GM12865 (cell line): ENCODE measurements at regions not wholly inside any gene's neighbourhood (a gene's known extent, or its start where the extent isn't known, plus 50 kb on each side); places are given as distances from the start of the nearest gene placed in this dataset.

Source experiments
- DNase-seq: peaks from one replicate; pipeline ENCODE4 v3.0.0; 2010; ENCODE audit warnings: low read depth
- H3K4me3 ChIP-seq: 2 replicates; pipeline ENCODE4 v1.5.1; 2011; ENCODE audit warnings: mild to moderate bottlenecking, low read depth, low read length, control low read depth
- TF ChIP-seq, protein P1 (sequence below): IDR thresholded peaks from 2 replicates; pipeline ENCODE4 v1.5.1; 2011; ENCODE audit warnings: low read length, control low read depth, low read depth, inconsistent platforms; ENCODE audit not compliant: insufficient read depth; ENCODE audit errors: missing control alignments

DNA sequence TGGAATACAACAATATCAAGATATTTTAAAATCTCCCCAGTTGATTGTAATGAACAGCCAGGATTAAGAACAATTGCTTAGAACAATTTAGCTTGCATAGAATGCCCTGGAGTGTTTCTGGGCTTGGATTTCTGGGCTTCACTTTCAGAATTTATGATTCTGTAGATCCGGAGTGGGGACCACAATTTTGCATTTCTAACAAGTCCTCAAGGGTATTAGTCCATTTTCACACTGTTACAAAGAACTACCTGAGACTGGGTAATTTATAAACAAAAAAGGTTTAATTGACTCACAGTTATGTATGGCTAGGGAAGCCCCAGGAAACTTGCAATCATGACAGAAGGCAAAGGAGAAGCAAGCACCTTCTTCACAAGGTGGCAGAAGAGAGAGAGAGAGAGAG, 54.3 kb upstream of the MYRIP start:
- DNase-seq, result no peak
- no peak overlapping the region for H3K4me3 ChIP-seq
- TF ChIP-seq, protein P1, sequence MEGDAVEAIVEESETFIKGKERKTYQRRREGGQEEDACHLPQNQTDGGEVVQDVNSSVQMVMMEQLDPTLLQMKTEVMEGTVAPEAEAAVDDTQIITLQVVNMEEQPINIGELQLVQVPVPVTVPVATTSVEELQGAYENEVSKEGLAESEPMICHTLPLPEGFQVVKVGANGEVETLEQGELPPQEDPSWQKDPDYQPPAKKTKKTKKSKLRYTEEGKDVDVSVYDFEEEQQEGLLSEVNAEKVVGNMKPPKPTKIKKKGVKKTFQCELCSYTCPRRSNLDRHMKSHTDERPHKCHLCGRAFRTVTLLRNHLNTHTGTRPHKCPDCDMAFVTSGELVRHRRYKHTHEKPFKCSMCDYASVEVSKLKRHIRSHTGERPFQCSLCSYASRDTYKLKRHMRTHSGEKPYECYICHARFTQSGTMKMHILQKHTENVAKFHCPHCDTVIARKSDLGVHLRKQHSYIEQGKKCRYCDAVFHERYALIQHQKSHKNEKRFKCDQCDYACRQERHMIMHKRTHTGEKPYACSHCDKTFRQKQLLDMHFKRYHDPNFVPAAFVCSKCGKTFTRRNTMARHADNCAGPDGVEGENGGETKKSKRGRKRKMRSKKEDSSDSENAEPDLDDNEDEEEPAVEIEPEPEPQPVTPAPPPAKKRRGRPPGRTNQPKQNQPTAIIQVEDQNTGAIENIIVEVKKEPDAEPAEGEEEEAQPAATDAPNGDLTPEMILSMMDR, result no peak

DNA sequence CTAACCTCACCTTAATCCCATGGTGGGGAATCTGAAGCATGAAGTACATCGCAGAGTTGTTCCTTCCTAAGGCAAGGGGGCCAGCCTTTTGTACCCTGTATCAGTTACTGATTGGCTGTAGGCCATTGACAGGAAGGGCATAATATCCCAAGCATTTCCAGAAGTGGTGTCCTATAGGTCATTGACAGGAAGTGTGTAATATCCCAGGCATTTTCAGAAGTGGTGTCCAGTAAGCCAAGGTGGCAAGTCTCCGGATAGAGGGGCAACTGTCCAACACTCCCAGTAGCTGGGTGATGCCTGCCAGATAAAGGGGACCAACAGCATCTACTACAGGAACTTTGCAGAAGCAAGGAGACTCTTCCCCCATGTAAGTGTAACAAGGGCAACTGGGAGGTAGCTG, 52.1 kb upstream of the MYRIP start:
- no peak overlapping the region for H3K4me3 ChIP-seq
- DNase-seq, result no peak
- TF ChIP-seq, protein P1, result no peak
